IPS-15b (cell line): ENCODE measurements at regions not wholly inside any gene's neighbourhood (a gene's known extent, or its start where the extent isn't known, plus 50 kb on each side); places are given as distances from the start of the nearest gene placed in this dataset.
A peak's percentile ranks its signal among the peaks of the same experiment; 100 is the strongest.

Source experiments
- H3K27me3 ChIP-seq: one replicate; pipeline ENCODE4 v1.6.1; 2013; ENCODE audit warnings: low read length; ENCODE audit not compliant: control insufficient read depth, insufficient read depth
- H3K36me3 ChIP-seq: one replicate; pipeline ENCODE4 v1.6.1; 2013; ENCODE audit warnings: low read length; ENCODE audit not compliant: control insufficient read depth, insufficient read depth
- H3K4me1 ChIP-seq: one replicate; pipeline ENCODE4 v1.6.1; 2013; ENCODE audit warnings: mild to moderate bottlenecking, low read length; ENCODE audit not compliant: control insufficient read depth, insufficient read depth
- H3K4me3 ChIP-seq: one replicate; pipeline ENCODE4 v1.5.1; 2013; ENCODE audit warnings: low read depth, low read length
- H3K9ac ChIP-seq: one replicate; pipeline ENCODE4 v1.6.1; 2013; ENCODE audit warnings: low read depth, mild to moderate bottlenecking, low read length
- H3K9me3 ChIP-seq: one replicate; pipeline ENCODE4 v1.6.1; 2013; ENCODE audit warnings: mild to moderate bottlenecking, low read length; ENCODE audit not compliant: control insufficient read depth, insufficient read depth

- Histone ChIP-seq H3K9me3 (no peaks in the 10 kb centered on the region), H3K9ac (no peak overlapping the region), H3K36me3 (peaks cover 11% of the 10 kb centered on the region), H3K27me3 (no peaks in the 10 kb centered on the region), H3K4me1 (peaks cover 6% of the 10 kb centered on the region), H3K4me3 (no peak overlapping the region)
These were observed 1319.9 kb downstream of the BRD1 start for GRCh38 chr22:48507595-48508350.

- Histone ChIP-seq H3K4me3 (no peak overlapping the region), H3K4me1 (peaks cover 6% of the 10 kb centered on the region), H3K9me3 (no peaks in the 10 kb centered on the region), H3K27me3 (no peaks in the 10 kb centered on the region), H3K9ac (no peak overlapping the region), H3K36me3 (peaks cover 11% of the 10 kb centered on the region)
These were observed 1320.5 kb downstream of the BRD1 start for GRCh38 chr22:48507171-48507570.

- peaks cover 6% of the 10 kb centered on the region for H3K4me1 ChIP-seq
- no peaks in the 10 kb centered on the region for H3K9me3 ChIP-seq
- H3K27me3 ChIP-seq: no peaks in the 10 kb centered on the region
- H3K4me3 ChIP-seq: no peak overlapping the region
- H3K9ac ChIP-seq: no peak overlapping the region
- H3K36me3 ChIP-seq: peaks cover 7% of the 10 kb centered on the region
These were observed 1321.0 kb downstream of the BRD1 start for GRCh38 chr22:48506506-48507145.

GRCh38 chr22:48505891-48506290 is 1321.8 kb downstream of the BRD1 start:
- no peaks in the 10 kb centered on the region for H3K27me3 ChIP-seq
- H3K9ac ChIP-seq: no peak overlapping the region
- peaks cover 7% of the 10 kb centered on the region for H3K36me3 ChIP-seq
- no peak overlapping the region for H3K4me3 ChIP-seq
- H3K4me1 ChIP-seq: peaks cover 6% of the 10 kb centered on the region
- H3K9me3 ChIP-seq: no peaks in the 10 kb centered on the region

- Histone ChIP-seq H3K4me1 (peaks cover 6% of the 10 kb centered on the region), H3K9ac (no peak overlapping the region), H3K4me3 (no peak overlapping the region), H3K27me3 (no peaks in the 10 kb centered on the region), H3K36me3 (peaks cover 10% of the 10 kb centered on the region), H3K9me3 (no peaks in the 10 kb centered on the region)
These were observed 1323.0 kb downstream of the BRD1 start for GRCh38 chr22:48504519-48505140.

GRCh38 chr22:48503876-48504275 is 1323.8 kb downstream of the BRD1 start:
- Histone ChIP-seq H3K9me3 (no peaks in the 10 kb centered on the region), H3K4me3 (no peak overlapping the region), H3K27me3 (no peaks in the 10 kb centered on the region), H3K4me1 (peaks cover 6% of the 10 kb centered on the region), H3K9ac (no peak overlapping the region), H3K36me3 (peaks cover 10% of the 10 kb centered on the region)

GRCh38 chr22:48503035-48503625 is 1324.5 kb downstream of the BRD1 start:
- no peaks in the 10 kb centered on the region for H3K27me3 ChIP-seq
- H3K9me3 ChIP-seq: no peaks in the 10 kb centered on the region
- peaks cover 10% of the 10 kb centered on the region for H3K36me3 ChIP-seq
- H3K4me1 ChIP-seq: peaks cover 6% of the 10 kb centered on the region
- no peak overlapping the region for H3K9ac ChIP-seq
- no peak overlapping the region for H3K4me3 ChIP-seq

GRCh38 chr22:48501231-48501750 is 1326.4 kb downstream of the BRD1 start:
- Histone ChIP-seq H3K27me3 (no peaks in the 10 kb centered on the region), H3K4me1 (peaks cover 6% of the 10 kb centered on the region), H3K36me3 (peaks cover 5% of the 10 kb centered on the region), H3K9ac (peak overlapping the region; percentile 47), H3K4me3 (no peak overlapping the region), H3K9me3 (no peaks in the 10 kb centered on the region)

- no peak overlapping the region for H3K4me3 ChIP-seq
- peak overlapping the region; percentile 47 for H3K9ac ChIP-seq
- H3K9me3 ChIP-seq: no peaks in the 10 kb centered on the region
- peaks cover 6% of the 10 kb centered on the region for H3K4me1 ChIP-seq
- H3K36me3 ChIP-seq: peaks cover 3% of the 10 kb centered on the region
- H3K27me3 ChIP-seq: no peaks in the 10 kb centered on the region
These were observed 1327.0 kb downstream of the BRD1 start for GRCh38 chr22:48500471-48501230.

- H3K4me1 ChIP-seq: peaks cover 6% of the 10 kb centered on the region
- H3K36me3 ChIP-seq: peaks cover 3% of the 10 kb centered on the region
- no peaks in the 10 kb centered on the region for H3K27me3 ChIP-seq
- H3K4me3 ChIP-seq: no peak overlapping the region
- no peaks in the 10 kb centered on the region for H3K9me3 ChIP-seq
- H3K9ac ChIP-seq: no peak overlapping the region
These were observed 1327.9 kb downstream of the BRD1 start for GRCh38 chr22:48499456-48500425.
